ENCODE measurements at regions not wholly inside any gene's neighbourhood (a gene's known extent, or its start where the extent isn't known, plus 50 kb on each side); places are given as distances from the start of the nearest gene placed in this dataset.
"Not testable (repeated sequence)": the region's sequence is repeated elsewhere in the genome, so short reads cannot be mapped to it uniquely, and the experiment has no call there.

- TF ChIP-seq CTCF, POLR2A (IDR thresholded peaks at IDR 0.05): not testable (repeated sequence)
Observed at GRCh38 chrY:26306046-26306445, 684.1 kb downstream of the CDY1 start.

All from testis (tissue), 2 donors.